ENCODE measurements at regions not wholly inside any gene's neighbourhood (a gene's known extent, or its start where the extent isn't known, plus 50 kb on each side); places are given as distances from the start of the nearest gene placed in this dataset.

DNA sequence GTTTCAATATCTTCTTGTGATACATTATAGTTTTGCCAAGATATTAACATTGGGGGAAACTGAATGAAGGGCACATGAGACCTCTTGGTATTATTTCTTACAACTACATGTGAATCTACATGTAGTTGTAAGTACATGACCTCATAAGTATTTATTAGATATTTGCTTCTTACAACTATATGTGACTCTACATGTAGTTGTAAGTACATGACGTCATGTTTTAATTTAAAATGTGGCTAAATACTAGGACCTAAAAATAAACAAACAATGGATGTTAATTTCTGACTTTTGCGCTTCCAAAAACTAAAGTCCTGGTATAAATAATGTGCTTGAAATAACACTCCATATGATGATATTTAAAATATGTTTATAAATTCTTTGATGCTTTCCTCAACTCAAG lies 190.2 kb downstream of the CBLL2 start:
- H3K27me3 Mint-ChIP-seq (ENCODE audit: low read depth): no peaks in the 10 kb centered on the region
- H3K4me3 Mint-ChIP-seq: no peak overlapping the region
- H3K4me1 Mint-ChIP-seq: no peaks in the 10 kb centered on the region
- no peaks in the 10 kb centered on the region for H3K9me3 Mint-ChIP-seq
- H3K36me3 Mint-ChIP-seq: no peaks in the 10 kb centered on the region
- ChIA-PET CTCF (no interaction called here), POLR2A (no interaction called here)
- no peak for DNase-seq (ENCODE audit: low spot score)
- H3K27ac Mint-ChIP-seq: no peak overlapping the region
- no peak for ATAC-seq
- TF ChIP-seq, protein P1, sequence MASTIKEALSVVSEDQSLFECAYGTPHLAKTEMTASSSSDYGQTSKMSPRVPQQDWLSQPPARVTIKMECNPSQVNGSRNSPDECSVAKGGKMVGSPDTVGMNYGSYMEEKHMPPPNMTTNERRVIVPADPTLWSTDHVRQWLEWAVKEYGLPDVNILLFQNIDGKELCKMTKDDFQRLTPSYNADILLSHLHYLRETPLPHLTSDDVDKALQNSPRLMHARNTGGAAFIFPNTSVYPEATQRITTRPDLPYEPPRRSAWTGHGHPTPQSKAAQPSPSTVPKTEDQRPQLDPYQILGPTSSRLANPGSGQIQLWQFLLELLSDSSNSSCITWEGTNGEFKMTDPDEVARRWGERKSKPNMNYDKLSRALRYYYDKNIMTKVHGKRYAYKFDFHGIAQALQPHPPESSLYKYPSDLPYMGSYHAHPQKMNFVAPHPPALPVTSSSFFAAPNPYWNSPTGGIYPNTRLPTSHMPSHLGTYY (CRISPR knock-in tag; IDR thresholded peaks at IDR 0.05): no peak
- no peak for TF ChIP-seq GRHL2 (CRISPR knock-in tag; IDR thresholded peaks at IDR 0.05; ENCODE audit: insufficient replicate concordance, severe bottlenecking)
- no peak for TF ChIP-seq ZNF138 (CRISPR knock-in tag; conservative IDR thresholded peaks at IDR 0.05)
- TF ChIP-seq SMAD3 (CRISPR knock-in tag; IDR thresholded peaks at IDR 0.05; ENCODE audit: borderline replicate concordance): no peak
- no peak for TF ChIP-seq ZNF671 (CRISPR knock-in tag; IDR thresholded peaks at IDR 0.05)
- TF ChIP-seq ZNF396 (CRISPR knock-in tag; IDR thresholded peaks at IDR 0.05; ENCODE audit: borderline replicate concordance): no peak
- TF ChIP-seq, protein P2, sequence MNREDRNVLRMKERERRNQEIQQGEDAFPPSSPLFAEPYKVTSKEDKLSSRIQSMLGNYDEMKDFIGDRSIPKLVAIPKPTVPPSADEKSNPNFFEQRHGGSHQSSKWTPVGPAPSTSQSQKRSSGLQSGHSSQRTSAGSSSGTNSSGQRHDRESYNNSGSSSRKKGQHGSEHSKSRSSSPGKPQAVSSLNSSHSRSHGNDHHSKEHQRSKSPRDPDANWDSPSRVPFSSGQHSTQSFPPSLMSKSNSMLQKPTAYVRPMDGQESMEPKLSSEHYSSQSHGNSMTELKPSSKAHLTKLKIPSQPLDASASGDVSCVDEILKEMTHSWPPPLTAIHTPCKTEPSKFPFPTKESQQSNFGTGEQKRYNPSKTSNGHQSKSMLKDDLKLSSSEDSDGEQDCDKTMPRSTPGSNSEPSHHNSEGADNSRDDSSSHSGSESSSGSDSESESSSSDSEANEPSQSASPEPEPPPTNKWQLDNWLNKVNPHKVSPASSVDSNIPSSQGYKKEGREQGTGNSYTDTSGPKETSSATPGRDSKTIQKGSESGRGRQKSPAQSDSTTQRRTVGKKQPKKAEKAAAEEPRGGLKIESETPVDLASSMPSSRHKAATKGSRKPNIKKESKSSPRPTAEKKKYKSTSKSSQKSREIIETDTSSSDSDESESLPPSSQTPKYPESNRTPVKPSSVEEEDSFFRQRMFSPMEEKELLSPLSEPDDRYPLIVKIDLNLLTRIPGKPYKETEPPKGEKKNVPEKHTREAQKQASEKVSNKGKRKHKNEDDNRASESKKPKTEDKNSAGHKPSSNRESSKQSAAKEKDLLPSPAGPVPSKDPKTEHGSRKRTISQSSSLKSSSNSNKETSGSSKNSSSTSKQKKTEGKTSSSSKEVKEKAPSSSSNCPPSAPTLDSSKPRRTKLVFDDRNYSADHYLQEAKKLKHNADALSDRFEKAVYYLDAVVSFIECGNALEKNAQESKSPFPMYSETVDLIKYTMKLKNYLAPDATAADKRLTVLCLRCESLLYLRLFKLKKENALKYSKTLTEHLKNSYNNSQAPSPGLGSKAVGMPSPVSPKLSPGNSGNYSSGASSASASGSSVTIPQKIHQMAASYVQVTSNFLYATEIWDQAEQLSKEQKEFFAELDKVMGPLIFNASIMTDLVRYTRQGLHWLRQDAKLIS (CRISPR knock-in tag; IDR thresholded peaks at IDR 0.05; ENCODE audit: borderline replicate concordance): no peak
- TF ChIP-seq NR2C2 (CRISPR knock-in tag; IDR thresholded peaks at IDR 0.05): no peak
- TF ChIP-seq, protein P3, sequence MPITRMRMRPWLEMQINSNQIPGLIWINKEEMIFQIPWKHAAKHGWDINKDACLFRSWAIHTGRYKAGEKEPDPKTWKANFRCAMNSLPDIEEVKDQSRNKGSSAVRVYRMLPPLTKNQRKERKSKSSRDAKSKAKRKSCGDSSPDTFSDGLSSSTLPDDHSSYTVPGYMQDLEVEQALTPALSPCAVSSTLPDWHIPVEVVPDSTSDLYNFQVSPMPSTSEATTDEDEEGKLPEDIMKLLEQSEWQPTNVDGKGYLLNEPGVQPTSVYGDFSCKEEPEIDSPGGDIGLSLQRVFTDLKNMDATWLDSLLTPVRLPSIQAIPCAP (CRISPR knock-in tag; IDR thresholded peaks at IDR 0.05): no peak

DNA sequence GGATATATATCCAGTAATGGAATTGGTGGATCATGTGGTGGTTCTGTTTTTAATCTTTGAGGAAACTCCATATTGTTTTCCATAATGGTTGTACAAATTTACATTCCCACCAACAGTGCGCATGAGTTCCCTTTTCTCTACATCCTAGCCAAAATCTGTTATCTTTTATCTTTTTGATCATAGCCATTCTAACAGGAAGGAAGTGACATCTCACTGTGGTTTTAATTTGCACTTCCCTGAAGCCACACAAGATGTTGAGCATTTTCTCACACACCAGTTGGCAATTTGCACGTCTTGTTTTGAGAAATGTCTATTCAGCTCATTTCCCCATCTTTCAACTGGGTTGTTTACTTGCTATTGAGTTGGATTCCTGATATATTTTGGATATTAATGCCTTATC lies 194.9 kb downstream of the CBLL2 start:
- ChIA-PET CTCF (no interaction called here), POLR2A (no interaction called here)
- Mint-ChIP-seq H3K27ac (no peak overlapping the region), H3K4me3 (no peak overlapping the region), H3K4me1 (peaks cover 6% of the 10 kb centered on the region), H3K27me3 (ENCODE audit: low read depth) (no peaks in the 10 kb centered on the region), H3K9me3 (no peaks in the 10 kb centered on the region), H3K36me3 (no peaks in the 10 kb centered on the region)
- DNase-seq (ENCODE audit: low spot score) (no peak), ATAC-seq (no peak)
- TF ChIP-seq ZNF232 (CRISPR knock-in tag; IDR thresholded peaks at IDR 0.05): no peak
- TF ChIP-seq, protein P4, sequence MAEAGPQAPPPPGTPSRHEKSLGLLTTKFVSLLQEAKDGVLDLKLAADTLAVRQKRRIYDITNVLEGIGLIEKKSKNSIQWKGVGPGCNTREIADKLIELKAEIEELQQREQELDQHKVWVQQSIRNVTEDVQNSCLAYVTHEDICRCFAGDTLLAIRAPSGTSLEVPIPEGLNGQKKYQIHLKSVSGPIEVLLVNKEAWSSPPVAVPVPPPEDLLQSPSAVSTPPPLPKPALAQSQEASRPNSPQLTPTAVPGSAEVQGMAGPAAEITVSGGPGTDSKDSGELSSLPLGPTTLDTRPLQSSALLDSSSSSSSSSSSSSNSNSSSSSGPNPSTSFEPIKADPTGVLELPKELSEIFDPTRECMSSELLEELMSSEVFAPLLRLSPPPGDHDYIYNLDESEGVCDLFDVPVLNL (CRISPR knock-in tag; IDR thresholded peaks at IDR 0.05; ENCODE audit: borderline replicate concordance, low read depth): no peak
- no peak for TF ChIP-seq NFATC4 (CRISPR knock-in tag; IDR thresholded peaks at IDR 0.05)
- no peak for TF ChIP-seq ZNF138 (CRISPR knock-in tag; conservative IDR thresholded peaks at IDR 0.05)
- no peak for TF ChIP-seq RELA (CRISPR knock-in tag; IDR thresholded peaks at IDR 0.05; ENCODE audit: borderline replicate concordance)
- TF ChIP-seq, protein P5, sequence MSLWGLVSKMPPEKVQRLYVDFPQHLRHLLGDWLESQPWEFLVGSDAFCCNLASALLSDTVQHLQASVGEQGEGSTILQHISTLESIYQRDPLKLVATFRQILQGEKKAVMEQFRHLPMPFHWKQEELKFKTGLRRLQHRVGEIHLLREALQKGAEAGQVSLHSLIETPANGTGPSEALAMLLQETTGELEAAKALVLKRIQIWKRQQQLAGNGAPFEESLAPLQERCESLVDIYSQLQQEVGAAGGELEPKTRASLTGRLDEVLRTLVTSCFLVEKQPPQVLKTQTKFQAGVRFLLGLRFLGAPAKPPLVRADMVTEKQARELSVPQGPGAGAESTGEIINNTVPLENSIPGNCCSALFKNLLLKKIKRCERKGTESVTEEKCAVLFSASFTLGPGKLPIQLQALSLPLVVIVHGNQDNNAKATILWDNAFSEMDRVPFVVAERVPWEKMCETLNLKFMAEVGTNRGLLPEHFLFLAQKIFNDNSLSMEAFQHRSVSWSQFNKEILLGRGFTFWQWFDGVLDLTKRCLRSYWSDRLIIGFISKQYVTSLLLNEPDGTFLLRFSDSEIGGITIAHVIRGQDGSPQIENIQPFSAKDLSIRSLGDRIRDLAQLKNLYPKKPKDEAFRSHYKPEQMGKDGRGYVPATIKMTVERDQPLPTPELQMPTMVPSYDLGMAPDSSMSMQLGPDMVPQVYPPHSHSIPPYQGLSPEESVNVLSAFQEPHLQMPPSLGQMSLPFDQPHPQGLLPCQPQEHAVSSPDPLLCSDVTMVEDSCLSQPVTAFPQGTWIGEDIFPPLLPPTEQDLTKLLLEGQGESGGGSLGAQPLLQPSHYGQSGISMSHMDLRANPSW (CRISPR knock-in tag; conservative IDR thresholded peaks at IDR 0.05; ENCODE audit: low read depth): no peak
- TF ChIP-seq, protein P1 (CRISPR knock-in tag; IDR thresholded peaks at IDR 0.05): no peak
- no peak for TF ChIP-seq CREB1 (CRISPR knock-in tag; IDR thresholded peaks at IDR 0.05)
- no peak for TF ChIP-seq KAT7 (CRISPR knock-in tag; IDR thresholded peaks at IDR 0.05; ENCODE audit: borderline replicate concordance)
- no peak for TF ChIP-seq NR1H2 (CRISPR knock-in tag; IDR thresholded peaks at IDR 0.05)
- TF ChIP-seq, protein P6, sequence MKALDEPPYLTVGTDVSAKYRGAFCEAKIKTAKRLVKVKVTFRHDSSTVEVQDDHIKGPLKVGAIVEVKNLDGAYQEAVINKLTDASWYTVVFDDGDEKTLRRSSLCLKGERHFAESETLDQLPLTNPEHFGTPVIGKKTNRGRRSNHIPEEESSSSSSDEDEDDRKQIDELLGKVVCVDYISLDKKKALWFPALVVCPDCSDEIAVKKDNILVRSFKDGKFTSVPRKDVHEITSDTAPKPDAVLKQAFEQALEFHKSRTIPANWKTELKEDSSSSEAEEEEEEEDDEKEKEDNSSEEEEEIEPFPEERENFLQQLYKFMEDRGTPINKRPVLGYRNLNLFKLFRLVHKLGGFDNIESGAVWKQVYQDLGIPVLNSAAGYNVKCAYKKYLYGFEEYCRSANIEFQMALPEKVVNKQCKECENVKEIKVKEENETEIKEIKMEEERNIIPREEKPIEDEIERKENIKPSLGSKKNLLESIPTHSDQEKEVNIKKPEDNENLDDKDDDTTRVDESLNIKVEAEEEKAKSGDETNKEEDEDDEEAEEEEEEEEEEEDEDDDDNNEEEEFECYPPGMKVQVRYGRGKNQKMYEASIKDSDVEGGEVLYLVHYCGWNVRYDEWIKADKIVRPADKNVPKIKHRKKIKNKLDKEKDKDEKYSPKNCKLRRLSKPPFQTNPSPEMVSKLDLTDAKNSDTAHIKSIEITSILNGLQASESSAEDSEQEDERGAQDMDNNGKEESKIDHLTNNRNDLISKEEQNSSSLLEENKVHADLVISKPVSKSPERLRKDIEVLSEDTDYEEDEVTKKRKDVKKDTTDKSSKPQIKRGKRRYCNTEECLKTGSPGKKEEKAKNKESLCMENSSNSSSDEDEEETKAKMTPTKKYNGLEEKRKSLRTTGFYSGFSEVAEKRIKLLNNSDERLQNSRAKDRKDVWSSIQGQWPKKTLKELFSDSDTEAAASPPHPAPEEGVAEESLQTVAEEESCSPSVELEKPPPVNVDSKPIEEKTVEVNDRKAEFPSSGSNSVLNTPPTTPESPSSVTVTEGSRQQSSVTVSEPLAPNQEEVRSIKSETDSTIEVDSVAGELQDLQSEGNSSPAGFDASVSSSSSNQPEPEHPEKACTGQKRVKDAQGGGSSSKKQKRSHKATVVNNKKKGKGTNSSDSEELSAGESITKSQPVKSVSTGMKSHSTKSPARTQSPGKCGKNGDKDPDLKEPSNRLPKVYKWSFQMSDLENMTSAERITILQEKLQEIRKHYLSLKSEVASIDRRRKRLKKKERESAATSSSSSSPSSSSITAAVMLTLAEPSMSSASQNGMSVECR (CRISPR knock-in tag; IDR thresholded peaks at IDR 0.05; ENCODE audit: borderline replicate concordance): no peak
- TF ChIP-seq, protein P7, sequence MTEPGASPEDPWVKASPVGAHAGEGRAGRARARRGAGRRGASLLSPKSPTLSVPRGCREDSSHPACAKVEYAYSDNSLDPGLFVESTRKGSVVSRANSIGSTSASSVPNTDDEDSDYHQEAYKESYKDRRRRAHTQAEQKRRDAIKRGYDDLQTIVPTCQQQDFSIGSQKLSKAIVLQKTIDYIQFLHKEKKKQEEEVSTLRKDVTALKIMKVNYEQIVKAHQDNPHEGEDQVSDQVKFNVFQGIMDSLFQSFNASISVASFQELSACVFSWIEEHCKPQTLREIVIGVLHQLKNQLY (CRISPR knock-in tag; IDR thresholded peaks at IDR 0.05): no peak

Data from WTC11 (cell line).